Vagina (tissue), 2 donors: ENCODE measurements at regions not wholly inside any gene's neighbourhood (a gene's known extent, or its start where the extent isn't known, plus 50 kb on each side); places are given as distances from the start of the nearest gene placed in this dataset.

Experiments used
- POLR2A ChIP-seq, 2 donors: fragments of 450-650 bp; IDR thresholded peaks; one replicate each; pipeline ENCODE4 v1.6.1; 2017; ENCODE audit warnings: antibody characterized with exemption in 2 of 2, mild to moderate bottlenecking in 2 of 2, moderate library complexity in 2 of 2
- TF ChIP-seq, protein P1 (sequence below), 3 experiments: fragments of 450-650 bp in 2 of 3; fragments of 200-600 bp in 1 of 3; sonication (generic) in 1 of 3; IDR thresholded peaks; one replicate each; pipeline ENCODE4 v1.5.1; 2017 to 2019; ENCODE audit warnings: antibody characterized with exemption in 3 of 3, mild to moderate bottlenecking in 2 of 3, moderate library complexity in 2 of 3

DNA sequence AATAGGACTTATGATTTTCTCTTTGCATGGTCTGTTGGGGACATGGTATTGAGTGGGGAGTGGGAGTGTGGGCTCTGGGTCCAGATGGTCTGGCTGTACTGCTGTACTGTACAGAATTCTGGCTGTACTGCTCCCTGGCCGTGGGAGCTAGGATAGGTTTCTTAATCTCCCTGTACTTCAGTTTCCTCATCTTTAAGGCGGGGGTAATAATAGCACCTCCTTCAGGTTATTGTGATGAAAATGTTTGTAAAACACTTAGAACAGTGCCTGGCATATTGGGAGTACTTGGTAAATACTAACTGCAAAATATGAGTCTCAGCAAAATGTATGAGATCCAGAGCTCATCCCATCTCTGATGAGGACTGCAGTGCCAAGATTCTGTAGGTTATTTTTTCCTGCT, 198.6 kb downstream of the KIF18A start:
- TF ChIP-seq POLR2A (IDR thresholded peaks at IDR 0.05), result no peak
- TF ChIP-seq, protein P1, sequence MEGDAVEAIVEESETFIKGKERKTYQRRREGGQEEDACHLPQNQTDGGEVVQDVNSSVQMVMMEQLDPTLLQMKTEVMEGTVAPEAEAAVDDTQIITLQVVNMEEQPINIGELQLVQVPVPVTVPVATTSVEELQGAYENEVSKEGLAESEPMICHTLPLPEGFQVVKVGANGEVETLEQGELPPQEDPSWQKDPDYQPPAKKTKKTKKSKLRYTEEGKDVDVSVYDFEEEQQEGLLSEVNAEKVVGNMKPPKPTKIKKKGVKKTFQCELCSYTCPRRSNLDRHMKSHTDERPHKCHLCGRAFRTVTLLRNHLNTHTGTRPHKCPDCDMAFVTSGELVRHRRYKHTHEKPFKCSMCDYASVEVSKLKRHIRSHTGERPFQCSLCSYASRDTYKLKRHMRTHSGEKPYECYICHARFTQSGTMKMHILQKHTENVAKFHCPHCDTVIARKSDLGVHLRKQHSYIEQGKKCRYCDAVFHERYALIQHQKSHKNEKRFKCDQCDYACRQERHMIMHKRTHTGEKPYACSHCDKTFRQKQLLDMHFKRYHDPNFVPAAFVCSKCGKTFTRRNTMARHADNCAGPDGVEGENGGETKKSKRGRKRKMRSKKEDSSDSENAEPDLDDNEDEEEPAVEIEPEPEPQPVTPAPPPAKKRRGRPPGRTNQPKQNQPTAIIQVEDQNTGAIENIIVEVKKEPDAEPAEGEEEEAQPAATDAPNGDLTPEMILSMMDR (IDR thresholded peaks at IDR 0.05), result no peak
